ENCODE measurements at regions not wholly inside any gene's neighbourhood (a gene's known extent, or its start where the extent isn't known, plus 50 kb on each side); places are given as distances from the start of the nearest gene placed in this dataset.
"Not testable (repeated sequence)": the region's sequence is repeated elsewhere in the genome, so short reads cannot be mapped to it uniquely, and the experiment has no call there.

- DNase-seq = not testable (repeated sequence)
Measured at GRCh38 chr1:146317785-146318184, 89.0 kb upstream of the NOTCH2NLA start.

- not testable (repeated sequence) for DNase-seq
Measured at GRCh38 chr1:146314449-146315246, 85.8 kb upstream of the NOTCH2NLA start.

GRCh38 chr1:146310579-146310978 is 81.8 kb upstream of the NOTCH2NLA start:
- not testable (repeated sequence) for DNase-seq

GRCh38 chr1:146309427-146309826 is 80.6 kb upstream of the NOTCH2NLA start:
- not testable (repeated sequence) for DNase-seq

- not testable (repeated sequence) for DNase-seq
Measured at GRCh38 chr1:146308892-146309291, 80.1 kb upstream of the NOTCH2NLA start.

GRCh38 chr1:146308152-146308551 is 79.3 kb upstream of the NOTCH2NLA start:
- DNase-seq = not testable (repeated sequence)

GRCh38 chr1:146307632-146308031 is 78.8 kb upstream of the NOTCH2NLA start:
- DNase-seq = not testable (repeated sequence)

- DNase-seq = not testable (repeated sequence)
Measured at GRCh38 chr1:146306651-146307050, 77.8 kb upstream of the NOTCH2NLA start.

- DNase-seq = not testable (repeated sequence)
Measured at GRCh38 chr1:146305442-146305841, 76.6 kb upstream of the NOTCH2NLA start.

GRCh38 chr1:146298575-146298897 is 69.7 kb upstream of the NOTCH2NLA start:
- DNase-seq = not testable (repeated sequence)

- DNase-seq = not testable (repeated sequence)
Measured at GRCh38 chr1:146297781-146298574, 69.2 kb upstream of the NOTCH2NLA start.

- DNase-seq = not testable (repeated sequence)
Measured at GRCh38 chr1:146292940-146293936, 64.4 kb upstream of the NOTCH2NLA start.

GRCh38 chr1:146292424-146292823 is 63.6 kb upstream of the NOTCH2NLA start:
- DNase-seq = not testable (repeated sequence)

- DNase-seq = not testable (repeated sequence)
Measured at GRCh38 chr1:146287881-146288280, 59.1 kb upstream of the NOTCH2NLA start.

- DNase-seq = not testable (repeated sequence)
Measured at GRCh38 chr1:146284760-146285159, 55.9 kb upstream of the NOTCH2NLA start.

GRCh38 chr1:146283527-146283880 is 54.7 kb upstream of the NOTCH2NLA start:
- not testable (repeated sequence) for DNase-seq

GRCh38 chr1:146282807-146283526 is 54.1 kb upstream of the NOTCH2NLA start:
- DNase-seq = not testable (repeated sequence)

- DNase-seq = not testable (repeated sequence)
Measured at GRCh38 chr1:146281522-146281921, 52.7 kb upstream of the NOTCH2NLA start.

- DNase-seq = not testable (repeated sequence)
Measured at GRCh38 chr1:146278758-146279157, 49.9 kb upstream of the NOTCH2NLA start.

Measured in stimulated activated CD8-positive, alpha-beta memory T cell treated with anti-CD3 and anti-CD28 coated beads, Interleukin-4, amount 100 ng/mL, for 48 hours (primary cell).